Smooth muscle cell (in vitro differentiated cells): ENCODE measurements at regions not wholly inside any gene's neighbourhood (a gene's known extent, or its start where the extent isn't known, plus 50 kb on each side); places are given as distances from the start of the nearest gene placed in this dataset.

Source experiments
- DNase-seq: peaks from one replicate; lab custom pipeline; 2025; ENCODE audit not compliant: unreplicated experiment; lab: John Stamatoyannopoulos, UW
- H2AFZ ChIP-seq: fragments of 200-600 bp; sonication (generic); 2 replicates; pipeline ENCODE4 v1.6.0; 2016; ENCODE audit warnings: antibody characterized with exemption, low read depth, mild to moderate bottlenecking
- H3F3A ChIP-seq: fragments of 200-600 bp; sonication (generic); 2 replicates; pipeline ENCODE4 v1.6.0; 2017; ENCODE audit warnings: antibody characterized with exemption, low read depth
- H3K27ac ChIP-seq: fragments of 200-600 bp; sonication (generic); 2 replicates; pipeline ENCODE4 v1.5.1; 2016; ENCODE audit warnings: low read depth, mild to moderate bottlenecking
- H3K27me3 ChIP-seq: fragments of 200-600 bp; sonication (generic); 2 replicates; pipeline ENCODE4 v1.6.1; 2016; ENCODE audit warnings: low read depth, mild to moderate bottlenecking
- H3K36me3 ChIP-seq: fragments of 200-600 bp; sonication (generic); 2 replicates; pipeline ENCODE4 v1.5.1; 2016; ENCODE audit warnings: low read depth
- H3K4me1 ChIP-seq: fragments of 200-600 bp; sonication (generic); 2 replicates; pipeline ENCODE4 v1.5.1; 2016; ENCODE audit warnings: low read depth
- H3K4me2 ChIP-seq: fragments of 200-600 bp; sonication (generic); 2 replicates; pipeline ENCODE4 v1.6.0; 2016; ENCODE audit warnings: mild to moderate bottlenecking
- H3K4me3 ChIP-seq: fragments of 200-600 bp; sonication (generic); 2 replicates; pipeline ENCODE4 v1.5.1; 2016; ENCODE audit warnings: mild to moderate bottlenecking
- H3K79me2 ChIP-seq: fragments of 200-600 bp; sonication (generic); 2 replicates; pipeline ENCODE4 v1.6.0; 2016; ENCODE audit warnings: low read depth, mild to moderate bottlenecking
- H3K9ac ChIP-seq: fragments of 200-600 bp; sonication (generic); 2 replicates; pipeline ENCODE4 v1.6.0; 2016; ENCODE audit warnings: low read depth
- H3K9me3 ChIP-seq: fragments of 200-600 bp; sonication (generic); replicated peaks from 2 replicates; pipeline ENCODE4 v1.5.1; 2016; ENCODE audit warnings: low read depth
- H4K20me1 ChIP-seq: fragments of 200-600 bp; sonication (generic); 2 replicates; pipeline ENCODE4 v1.6.0; 2016; ENCODE audit warnings: low read depth
- CTCF ChIP-seq: fragments of 200-600 bp; sonication (generic); IDR thresholded peaks from 2 replicates; pipeline ENCODE4 v1.5.1; 2017; ENCODE audit warnings: borderline replicate concordance, mild to moderate bottlenecking, antibody characterized with exemption; ENCODE audit not compliant: insufficient read depth, poor library complexity, severe bottlenecking
- WGBS: methylation state at CpG from one replicate; pipeline ENCODE4 v1.1.7; 2016; ENCODE audit warnings: low lambda C conversion rate; 5-methylcytosine and 5-hydroxymethylcytosine counted together

- Histone ChIP-seq H3K27me3 (no peaks in the 10 kb centered on the region), H3F3A (no peaks in the 10 kb centered on the region), H3K4me2 (no peak overlapping the region), H3K4me1 (no peaks in the 10 kb centered on the region), H4K20me1 (no peaks in the 10 kb centered on the region), H3K9ac (no peak overlapping the region), H2AFZ (no peak overlapping the region), H3K36me3 (no peaks in the 10 kb centered on the region), H3K79me2 (no peaks in the 10 kb centered on the region), H3K27ac (no peak overlapping the region), H3K4me3 (no peak overlapping the region), H3K9me3 (no peaks in the 10 kb centered on the region)
- WGBS, result 58% methylated on average over 3 of the region's 3 CpGs
- TF ChIP-seq CTCF, result no peak
- DNase-seq, result no peak
These were observed 713.7 kb downstream of the DSC3 start for GRCh38 chr18:30328839-30329238.

- no peak overlapping the region for H3K4me2 ChIP-seq
- H2AFZ ChIP-seq, result no peak overlapping the region
- TF ChIP-seq CTCF, result no peak
- H3K4me1 ChIP-seq, result no peaks in the 10 kb centered on the region
- H3K79me2 ChIP-seq, result no peaks in the 10 kb centered on the region
- no peak overlapping the region for H3K9ac ChIP-seq
- H3K4me3 ChIP-seq, result no peak overlapping the region
- no peaks in the 10 kb centered on the region for H3F3A ChIP-seq
- DNase-seq, result no peak
- no peaks in the 10 kb centered on the region for H4K20me1 ChIP-seq
- no peaks in the 10 kb centered on the region for H3K9me3 ChIP-seq
- H3K27ac ChIP-seq, result no peak overlapping the region
- no peaks in the 10 kb centered on the region for H3K27me3 ChIP-seq
- H3K36me3 ChIP-seq, result no peaks in the 10 kb centered on the region
These were observed 740.4 kb downstream of the DSC3 start for GRCh38 chr18:30302181-30302580.

GRCh38 chr18:30298769-30299168 is 743.8 kb downstream of the DSC3 start:
- Histone ChIP-seq H3K36me3 (no peaks in the 10 kb centered on the region), H3K27ac (no peak overlapping the region), H3K9me3 (no peaks in the 10 kb centered on the region), H3K4me1 (no peaks in the 10 kb centered on the region), H3F3A (no peaks in the 10 kb centered on the region), H3K4me3 (no peak overlapping the region), H3K4me2 (no peak overlapping the region), H2AFZ (no peak overlapping the region), H3K79me2 (no peaks in the 10 kb centered on the region), H3K27me3 (no peaks in the 10 kb centered on the region), H4K20me1 (no peaks in the 10 kb centered on the region), H3K9ac (no peak overlapping the region)
- 94% methylated on average over 2 of the region's 2 CpGs for WGBS
- no peak for DNase-seq
- TF ChIP-seq CTCF, result no peak

- H3K27ac ChIP-seq, result no peak overlapping the region
- TF ChIP-seq CTCF, result no peak
- H3F3A ChIP-seq, result no peaks in the 10 kb centered on the region
- H3K36me3 ChIP-seq, result no peaks in the 10 kb centered on the region
- H3K4me1 ChIP-seq, result peaks cover 6% of the 10 kb centered on the region
- WGBS, result 74% methylated on average over 6 of the region's 6 CpGs
- no peak overlapping the region for H3K4me3 ChIP-seq
- H3K4me2 ChIP-seq, result no peak overlapping the region
- H3K9ac ChIP-seq, result no peak overlapping the region
- H3K9me3 ChIP-seq, result no peaks in the 10 kb centered on the region
- H2AFZ ChIP-seq, result no peak overlapping the region
- H3K79me2 ChIP-seq, result no peaks in the 10 kb centered on the region
- H3K27me3 ChIP-seq, result peaks cover 6% of the 10 kb centered on the region
- no peak for DNase-seq
- no peaks in the 10 kb centered on the region for H4K20me1 ChIP-seq
These were observed 753.7 kb downstream of the DSC3 start for GRCh38 chr18:30288662-30289414.
